HK-2 (cell line): ENCODE measurements at regions not wholly inside any gene's neighbourhood (a gene's known extent, or its start where the extent isn't known, plus 50 kb on each side); places are given as distances from the start of the nearest gene placed in this dataset.
"Not testable (repeated sequence)": the region's sequence is repeated elsewhere in the genome, so short reads cannot be mapped to it uniquely, and the experiment has no call there.

Experiments used
- DNase-seq: peaks from one replicate; pipeline ENCODE4 v3.0.0-alpha.2; 2018; ENCODE audit not compliant: unreplicated experiment

DNA sequence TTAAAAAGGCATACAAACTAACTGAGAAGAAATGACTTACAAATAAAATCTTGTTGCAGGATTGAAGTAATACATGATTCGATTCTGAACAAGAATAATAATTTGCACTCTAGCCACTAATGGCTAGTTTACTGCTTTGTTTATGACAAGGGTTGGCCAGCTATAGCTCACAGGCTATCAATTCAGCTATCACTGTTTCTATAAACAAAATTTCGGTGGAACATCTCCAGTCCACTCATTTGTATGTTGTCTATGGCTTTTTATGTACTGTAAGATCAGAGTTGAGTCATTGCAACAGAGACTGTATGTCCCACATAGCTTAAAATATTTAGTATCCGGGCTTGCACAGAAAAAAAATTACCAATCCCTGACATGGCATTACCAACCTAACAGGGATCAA lies 543.7 kb upstream of the CNTNAP5 start:
- no peak for DNase-seq

- no peak for DNase-seq
Observed at GRCh38 chr2:123485056-123485455, 540.0 kb upstream of the CNTNAP5 start.

GRCh38 chr2:123493687-123494086 lies 531.4 kb upstream of the CNTNAP5 start:
- DNase-seq, result no peak

GRCh38 chr2:123495241-123495640 lies 529.8 kb upstream of the CNTNAP5 start:
- no peak for DNase-seq

DNA sequence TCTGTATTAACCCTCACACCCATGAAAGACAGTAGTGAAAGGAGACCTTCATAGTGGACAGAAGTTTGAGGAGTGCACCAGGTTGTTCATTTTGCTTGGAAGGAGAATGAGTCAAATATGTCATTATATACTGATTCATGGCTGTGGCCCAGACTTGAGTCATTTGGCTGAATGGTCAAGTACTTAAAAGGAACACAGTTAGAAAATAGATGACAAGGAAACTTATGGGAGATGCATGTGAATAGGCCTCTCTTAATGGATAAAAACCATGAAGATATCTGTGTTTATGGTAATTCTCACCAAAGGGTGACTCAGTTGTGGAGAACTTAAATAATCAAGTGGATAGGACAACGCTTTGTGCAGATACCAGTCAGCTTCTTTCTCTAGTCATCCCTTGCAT lies 524.7 kb upstream of the CNTNAP5 start:
- DNase-seq, result no peak

DNA sequence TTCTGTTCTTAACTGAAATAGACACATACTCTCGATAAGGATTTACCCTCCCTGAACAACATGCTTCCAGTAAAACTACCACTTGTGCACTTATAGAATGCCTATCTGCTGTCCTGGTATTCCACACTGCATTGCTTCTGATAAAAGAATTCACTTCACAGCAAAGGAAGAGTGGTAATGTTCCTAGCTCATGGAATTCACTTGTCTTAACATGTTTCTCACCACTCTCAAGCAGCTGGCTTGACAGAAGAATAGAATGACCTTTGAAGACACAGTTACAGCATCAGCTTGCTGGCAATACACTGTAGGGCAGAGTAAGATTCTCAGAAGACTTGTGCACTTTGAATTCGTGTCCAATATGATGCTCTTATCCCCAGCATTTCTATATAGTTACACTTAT lies 524.1 kb upstream of the CNTNAP5 start:
- DNase-seq, result no peak

DNA sequence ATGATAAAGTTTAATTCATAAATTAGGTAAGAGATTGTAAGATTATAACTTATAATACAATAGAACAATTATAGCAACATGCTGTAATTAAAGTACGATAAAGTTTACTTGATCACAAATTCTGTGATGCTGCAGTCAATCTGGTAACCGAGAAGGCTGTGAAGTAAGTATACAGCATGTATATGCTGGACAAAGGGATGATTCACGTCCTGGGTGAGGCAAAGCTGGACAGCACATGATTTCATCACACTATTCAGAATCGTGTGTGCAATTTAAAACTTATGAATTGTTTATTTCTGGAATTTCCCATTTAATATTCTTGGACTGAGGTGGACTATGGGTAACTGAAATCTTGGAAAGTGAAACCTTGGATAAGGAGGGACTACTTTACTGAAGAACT lies 522.2 kb upstream of the CNTNAP5 start:
- DNase-seq, result no peak

GRCh38 chr2:123512547-123512946 lies 512.5 kb upstream of the CNTNAP5 start:
- no peak for DNase-seq

GRCh38 chr2:123513351-123513750 lies 511.7 kb upstream of the CNTNAP5 start:
- DNase-seq, result peak; percentile 7

DNA sequence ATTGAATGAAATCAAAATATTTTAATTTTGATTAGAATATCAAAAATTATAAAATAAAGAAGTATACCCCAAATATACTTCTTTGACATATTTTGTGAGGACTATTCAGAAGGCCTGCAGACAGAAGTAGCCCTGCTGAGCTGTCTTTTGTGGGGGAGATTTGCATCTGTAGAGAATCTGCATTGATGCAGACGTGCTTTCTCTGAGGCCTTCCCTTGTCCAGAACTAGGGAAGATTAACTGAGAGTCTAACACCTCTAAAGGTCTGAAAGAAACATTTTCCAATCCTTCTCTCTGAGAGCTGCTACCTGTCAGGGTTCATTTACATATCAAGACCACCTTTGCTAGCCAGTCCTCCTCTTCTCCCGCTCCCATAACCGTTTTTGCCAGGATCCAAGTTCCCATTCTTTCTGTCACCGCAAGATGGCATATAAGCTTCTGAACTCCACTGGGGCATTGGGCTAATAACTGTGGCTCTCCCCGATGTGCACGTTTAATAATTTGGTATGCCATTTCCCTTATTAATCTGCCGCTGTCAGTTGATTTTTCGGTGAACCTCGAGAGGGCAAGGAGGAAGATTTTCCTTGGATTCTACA lies 510.4 kb upstream of the CNTNAP5 start:
- no peak for DNase-seq

DNA sequence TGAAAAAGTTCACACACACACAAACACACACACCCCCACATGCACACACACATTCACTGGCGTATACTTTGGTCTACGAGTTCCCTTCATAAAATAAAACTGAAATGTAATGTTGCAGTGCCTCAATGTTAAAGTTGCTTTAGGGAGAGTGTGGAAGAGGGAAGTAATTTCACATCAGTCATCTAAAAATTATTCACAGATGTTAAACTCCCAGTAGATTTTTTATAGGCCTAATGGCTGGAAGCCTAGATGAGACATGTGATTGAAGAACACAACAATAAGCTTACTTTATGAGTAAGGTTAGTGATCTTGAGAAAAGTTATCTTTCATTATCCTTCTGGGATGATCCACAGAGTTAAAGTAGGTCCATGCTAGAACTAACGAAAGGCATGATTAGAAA lies 506.7 kb upstream of the CNTNAP5 start:
- no peak for DNase-seq

- DNase-seq, result no peak
Observed at GRCh38 chr2:123521854-123522253, 503.2 kb upstream of the CNTNAP5 start.

DNA sequence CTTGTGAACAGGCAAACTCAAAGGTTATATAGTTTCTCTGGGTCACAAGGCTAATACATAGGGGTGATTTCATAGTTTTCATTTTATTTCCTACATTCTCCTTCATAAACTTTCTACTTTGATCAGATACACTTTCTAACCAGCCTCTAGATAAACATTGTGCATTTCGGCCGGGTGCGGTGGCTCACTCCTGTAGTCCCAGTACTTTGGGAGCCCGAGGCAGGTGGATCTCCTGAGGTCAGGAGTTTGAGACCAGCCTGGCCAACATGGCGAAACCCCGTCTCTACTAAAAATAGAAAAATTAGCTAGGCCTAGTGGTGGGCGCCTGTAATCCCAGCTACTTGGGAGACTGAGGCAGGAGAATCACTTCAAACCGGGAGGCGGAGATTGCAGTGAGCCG lies 502.6 kb upstream of the CNTNAP5 start:
- not testable (repeated sequence) for DNase-seq

- DNase-seq, result no peak
Observed at GRCh38 chr2:123528996-123529707, 495.9 kb upstream of the CNTNAP5 start.

DNA sequence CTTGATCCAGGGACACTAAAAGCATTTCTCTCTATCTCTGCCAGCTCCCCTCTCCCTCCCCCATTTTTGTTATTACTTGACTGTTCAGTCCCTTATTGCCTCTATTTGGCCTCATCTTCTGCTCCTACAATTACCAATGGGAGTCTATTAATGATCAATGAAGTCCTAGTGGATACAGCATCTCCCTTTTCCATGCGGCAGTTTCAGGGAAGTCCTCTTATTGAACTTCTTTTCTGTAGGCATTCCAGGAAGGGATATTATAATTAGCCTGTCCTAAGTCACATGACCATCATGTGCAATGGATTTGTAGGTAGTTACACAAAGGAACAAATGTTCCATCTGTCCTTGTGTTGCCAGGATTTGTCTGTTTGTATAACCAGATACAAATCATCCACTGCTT lies 495.1 kb upstream of the CNTNAP5 start:
- DNase-seq, result no peak

DNA sequence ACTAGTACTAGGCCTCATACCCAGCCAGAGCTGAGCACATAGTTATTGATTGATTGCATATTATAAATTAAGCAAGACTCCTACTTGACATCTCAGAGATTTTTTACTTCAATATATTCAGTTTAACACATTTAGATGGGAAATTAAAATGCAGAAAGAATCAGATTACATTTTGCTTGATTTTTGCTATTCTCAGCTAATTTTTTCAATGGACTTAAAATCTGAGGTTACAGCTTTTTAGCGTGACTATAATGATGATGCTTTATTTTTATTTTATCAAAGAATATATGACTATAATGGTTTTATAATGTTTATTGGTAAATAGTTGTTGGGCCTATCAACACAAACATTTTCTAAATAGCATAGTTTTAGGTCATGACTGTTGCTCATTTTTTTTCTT lies 493.0 kb upstream of the CNTNAP5 start:
- no peak for DNase-seq

DNA sequence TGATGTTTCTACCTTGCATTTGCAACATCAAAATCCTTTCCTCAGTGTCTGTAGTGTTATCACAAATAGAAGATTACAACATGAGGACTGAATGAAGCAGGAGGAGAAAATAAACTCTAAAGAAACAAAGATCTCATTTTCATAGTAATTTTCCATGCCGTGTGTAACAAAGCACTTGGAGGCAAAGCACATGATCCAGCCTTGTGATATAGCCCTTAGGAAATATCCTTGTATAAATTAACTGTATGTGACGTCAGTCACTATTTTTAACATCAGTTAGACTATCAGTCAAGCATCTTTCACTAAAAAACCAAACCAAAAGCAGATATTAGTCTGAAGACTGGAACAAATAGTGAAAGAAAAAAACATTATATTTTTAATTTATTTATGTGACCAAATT lies 492.1 kb upstream of the CNTNAP5 start:
- no peak for DNase-seq

DNA sequence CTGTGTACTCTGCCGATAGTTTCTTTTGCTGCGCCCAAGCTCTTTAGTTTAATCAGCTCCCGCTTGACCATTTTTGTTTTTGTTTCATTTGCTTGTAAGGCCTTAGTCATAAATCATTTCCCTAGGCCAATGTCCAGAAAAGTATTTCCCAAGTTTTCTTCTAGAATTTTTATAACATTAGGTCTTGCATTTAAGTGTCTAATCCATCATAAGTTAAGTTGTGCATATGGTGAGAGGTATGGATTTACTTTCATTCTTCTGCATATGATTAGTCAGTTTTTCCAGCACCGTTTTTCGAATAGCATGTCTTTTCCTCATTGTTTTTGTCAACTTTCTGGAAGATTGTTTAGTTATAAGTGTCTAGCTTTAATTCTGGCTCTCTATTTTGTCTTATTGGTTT lies 484.8 kb upstream of the CNTNAP5 start:
- DNase-seq, result no peak

GRCh38 chr2:123546353-123546752 lies 478.7 kb upstream of the CNTNAP5 start:
- no peak for DNase-seq

DNA sequence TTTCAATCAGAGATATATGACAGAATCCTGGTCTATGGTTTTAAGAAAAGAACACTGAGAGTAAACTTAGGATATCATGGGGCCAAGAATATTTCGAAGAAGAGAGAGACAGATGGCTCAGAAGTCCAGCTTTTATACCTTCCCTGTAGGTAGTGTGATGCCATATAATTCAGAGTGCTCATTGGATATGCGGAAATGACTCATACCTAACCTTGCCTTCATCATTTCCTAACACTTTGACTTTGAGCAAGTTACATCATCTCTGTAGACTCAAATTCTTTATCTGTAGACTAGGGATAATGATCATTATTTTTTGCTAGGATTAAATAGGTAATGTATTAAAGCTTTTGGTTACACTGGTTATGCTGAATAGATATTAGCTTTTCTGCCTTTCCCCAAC lies 461.6 kb upstream of the CNTNAP5 start:
- DNase-seq, result no peak

GRCh38 chr2:123566291-123566946 lies 458.7 kb upstream of the CNTNAP5 start:
- no peak for DNase-seq

DNA sequence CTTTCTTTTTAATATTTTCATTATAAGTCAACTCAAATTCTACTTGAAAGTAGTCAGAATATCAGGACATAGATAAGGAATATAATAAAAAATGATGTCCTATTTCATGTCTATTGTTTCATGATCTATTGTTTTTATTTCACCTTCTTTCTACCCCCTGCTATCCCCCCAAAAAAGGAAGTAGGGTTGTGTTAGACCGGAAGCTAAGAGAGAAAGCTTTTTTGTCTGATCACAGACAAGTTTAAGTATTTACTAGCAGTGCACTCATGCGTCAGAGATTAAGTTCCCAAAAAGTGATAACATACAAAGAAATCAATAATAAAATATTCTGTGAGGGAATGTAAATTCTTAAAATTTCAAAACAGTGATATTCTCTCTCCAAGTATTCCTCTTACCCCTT lies 447.1 kb upstream of the CNTNAP5 start:
- no peak for DNase-seq

GRCh38 chr2:123596621-123597020 lies 428.5 kb upstream of the CNTNAP5 start:
- no peak for DNase-seq
